GM20000 (cell line): ENCODE measurements at regions not wholly inside any gene's neighbourhood (a gene's known extent, or its start where the extent isn't known, plus 50 kb on each side); places are given as distances from the start of the nearest gene placed in this dataset.
A peak's percentile ranks its signal among the peaks of the same experiment; 100 is the strongest.
"Not testable (repeated sequence)": the region's sequence is repeated elsewhere in the genome, so short reads cannot be mapped to it uniquely, and the experiment has no call there.

ENCODE experiments used
- DNase-seq: peaks from one replicate; pipeline ENCODE4 v3.0.0; 2012; ENCODE audit warnings: low spot score
- CTCF ChIP-seq: IDR thresholded peaks from 2 replicates; pipeline ENCODE4 v1.5.1; 2012; ENCODE audit warnings: mild to moderate bottlenecking, control low read depth; ENCODE audit errors: extremely low read depth, missing control alignments

- no peak for TF ChIP-seq CTCF
- DNase-seq, result no peak
These were observed 259.3 kb downstream of the CEMIP2 start for GRCh38 chr9:71509054-71509453.

GRCh38 chr9:71508141-71508540, 260.2 kb downstream of the CEMIP2 start:
- not testable (repeated sequence) for DNase-seq

- no peak for DNase-seq
These were observed 261.5 kb downstream of the CEMIP2 start for GRCh38 chr9:71506821-71507220.

GRCh38 chr9:71504636-71505035, 263.7 kb downstream of the CEMIP2 start:
- DNase-seq, result no peak
- no peak for TF ChIP-seq CTCF

More at GRCh38 chr9:71506821-71507220, 261.5 kb downstream of the CEMIP2 start:
- no peak for TF ChIP-seq CTCF

- no peak for DNase-seq
- TF ChIP-seq CTCF, result no peak
These were observed 269.6 kb downstream of the CEMIP2 start for GRCh38 chr9:71498691-71499090.

GRCh38 chr9:71490810-71491209, 277.5 kb downstream of the CEMIP2 start:
- peak; percentile 7 for TF ChIP-seq CTCF
- no peak for DNase-seq

GRCh38 chr9:71487061-71487460, 281.3 kb downstream of the CEMIP2 start:
- no peak for DNase-seq
- no peak for TF ChIP-seq CTCF

- TF ChIP-seq CTCF, result no peak
- DNase-seq, result no peak
These were observed 283.0 kb downstream of the CEMIP2 start for GRCh38 chr9:71485326-71485725.
